Naive thymus-derived CD4-positive, alpha-beta T cell (primary cell): ENCODE measurements at regions not wholly inside any gene's neighbourhood (a gene's known extent, or its start where the extent isn't known, plus 50 kb on each side); places are given as distances from the start of the nearest gene placed in this dataset.

Experiments used
- ATAC-seq: fragments of 150-1000 bp; cut with Tn5 transposase; 2 replicates; pipeline ENCODE4 v1.10.0; 2021; ENCODE audit warnings: mild to moderate bottlenecking, moderate library complexity
- CTCF ChIA-PET: fragments of 350-600 bp; sonication (Branson Sonifier 250); formaldehyde crosslinking; loops from one replicate; lab custom pipeline; 2021; ENCODE audit warnings: antibody characterized with exemption; lab: Charles Lee
- POLR2A ChIA-PET: fragments of 350-600 bp; sonication (Branson Sonifier 250); formaldehyde crosslinking; loops from one replicate; lab custom pipeline; 2021; ENCODE audit warnings: antibody characterized with exemption, inconsistent platforms; lab: Charles Lee
- DNase-seq, 9 donors: peaks; one replicate each; pipeline versions ENCODE4 v3.0.0 to v3.0.0-alpha.2; 2020 to 2022; ENCODE audit warnings: mixed read lengths in 1 of 9
- H3K27ac ChIP-seq: one replicate; pipeline ENCODE4 v1.7.0; 2013; ENCODE audit warnings: mild to moderate bottlenecking, low read depth, low read length, moderate library complexity
- H3K27me3 ChIP-seq, 2 donors: one replicate each; pipeline ENCODE4 v1.7.0; 2013; ENCODE audit warnings: low read length in 2 of 2, mild to moderate bottlenecking in 2 of 2, moderate library complexity in 2 of 2; ENCODE audit not compliant: control insufficient read depth in 2 of 2, insufficient read depth in 2 of 2
- H3K36me3 ChIP-seq, 3 experiments: 1 replicate in 2 of 3; 2 replicates in 1 of 3; pipeline ENCODE4 v1.7.0; 2013; ENCODE audit warnings: low read length in 3 of 3, mild to moderate bottlenecking in 3 of 3, moderate library complexity in 1 of 3; ENCODE audit not compliant: insufficient read depth in 3 of 3, control insufficient read depth in 2 of 3
- H3K4me1 ChIP-seq, 2 donors: one replicate each; pipeline ENCODE4 v1.7.0; 2013; ENCODE audit warnings: low read length in 2 of 2, mild to moderate bottlenecking in 2 of 2, moderate library complexity in 1 of 2; ENCODE audit not compliant: control insufficient read depth in 2 of 2, insufficient read depth in 2 of 2
- H3K4me3 ChIP-seq: 2 replicates; pipeline ENCODE4 v1.7.0; 2013; ENCODE audit warnings: mild to moderate bottlenecking, low read length
- H3K9me3 ChIP-seq, 3 experiments: 1 replicate in 2 of 3; 2 replicates in 1 of 3; pipeline ENCODE4 v1.7.0; 2013; ENCODE audit warnings: low read length in 3 of 3; ENCODE audit not compliant: control insufficient read depth in 2 of 3
- H3K27ac Mint-ChIP-seq, 9 donors: one replicate each; pipeline ENCODE4 v1.8.0; 2020 to 2022; ENCODE audit warnings: mixed read lengths in 9 of 9, mild to moderate bottlenecking in 8 of 9, moderate library complexity in 5 of 9, inconsistent platforms in 2 of 9
- H3K27me3 Mint-ChIP-seq, 5 donors: one replicate each; pipeline ENCODE4 v1.8.0; 2021 to 2022; ENCODE audit warnings: mixed read lengths in 5 of 5, mild to moderate bottlenecking in 1 of 5
- H3K36me3 Mint-ChIP-seq, 5 donors: one replicate each; pipeline ENCODE4 v1.8.0; 2020 to 2022; ENCODE audit warnings: mixed read lengths in 5 of 5, mild to moderate bottlenecking in 3 of 5, inconsistent platforms in 1 of 5
- H3K4me1 Mint-ChIP-seq, 7 donors: one replicate each; pipeline ENCODE4 v1.8.0; 2020 to 2022; ENCODE audit warnings: mixed read lengths in 7 of 7, mild to moderate bottlenecking in 3 of 7, inconsistent platforms in 1 of 7
- H3K4me3 Mint-ChIP-seq, 10 donors: one replicate each; pipeline ENCODE4 v1.8.0; 2020 to 2022; ENCODE audit warnings: mild to moderate bottlenecking in 10 of 10, mixed read lengths in 10 of 10, moderate library complexity in 6 of 10, inconsistent platforms in 2 of 10
- H3K9me3 Mint-ChIP-seq, 11 donors: one replicate each; pipeline ENCODE4 v1.8.0; 2020 to 2022; ENCODE audit warnings: mixed read lengths in 11 of 11, mild to moderate bottlenecking in 4 of 11, inconsistent platforms in 1 of 11, moderate library complexity in 1 of 11
- intact Hi-C, 2 donors: fragments of 100-400 bp; cut with micrococcal nuclease; formaldehyde crosslinking; loops; one replicate each; pipeline ENCODE4 v1.15.1; 2023

- Histone ChIP-seq H3K4me3 (no peak overlapping the region), H3K4me1 (no peaks in the 10 kb centered on the region), H3K36me3 (no peaks in the 10 kb centered on the region), H3K9me3 (no peaks in the 10 kb centered on the region), H3K27ac (no peak overlapping the region), H3K27me3 (no peaks in the 10 kb centered on the region)
- ATAC-seq = no peak
- no peak overlapping the region for H3K27ac Mint-ChIP-seq
- POLR2A ChIA-PET = no interaction called here
- H3K9me3 Mint-ChIP-seq = no peaks in the 10 kb centered on the region
- CTCF ChIA-PET = no interaction called here
- H3K4me3 Mint-ChIP-seq = no peak overlapping the region
- no peaks in the 10 kb centered on the region for H3K36me3 Mint-ChIP-seq
- intact Hi-C loops = no loop called here
- no peak for DNase-seq
- no peaks in the 10 kb centered on the region for H3K4me1 Mint-ChIP-seq
- peaks cover 1 to 11% (median 4%) of the 10 kb centered on the region in 5 donors for H3K27me3 Mint-ChIP-seq
Measured at GRCh38 chr5:98637557-98637956, 135.9 kb upstream of the RGMB start.

DNA sequence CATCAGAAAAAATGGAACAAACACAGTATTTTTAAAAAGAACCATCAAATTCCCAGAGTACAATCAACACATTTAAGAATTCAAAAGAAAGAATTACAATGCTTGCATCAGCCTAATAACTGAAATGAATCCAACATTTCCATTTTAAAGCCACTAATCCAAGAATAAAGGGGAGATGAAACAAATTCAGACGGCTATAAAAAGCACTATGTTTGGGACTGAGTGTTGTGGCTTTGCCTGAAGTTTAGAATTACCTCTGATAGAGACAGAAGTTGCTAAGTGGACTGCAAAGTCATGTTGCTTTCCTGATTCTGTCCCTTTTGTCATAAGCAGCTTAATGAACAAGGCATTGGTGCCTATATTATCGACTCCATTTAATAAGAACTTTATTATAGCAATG lies 135.4 kb upstream of the RGMB start:
- Histone ChIP-seq H3K27me3 (no peaks in the 10 kb centered on the region), H3K4me3 (no peak overlapping the region), H3K36me3 (no peaks in the 10 kb centered on the region), H3K27ac (no peak overlapping the region), H3K4me1 (no peaks in the 10 kb centered on the region), H3K9me3 (no peaks in the 10 kb centered on the region)
- ATAC-seq (no peak), DNase-seq (no peak)
- intact Hi-C loops = no loop called here
- H3K27me3 Mint-ChIP-seq = peaks cover 1 to 10% (median 4%) of the 10 kb centered on the region in 5 donors
- no peaks in the 10 kb centered on the region for H3K4me1 Mint-ChIP-seq
- H3K27ac Mint-ChIP-seq = no peak overlapping the region
- H3K4me3 Mint-ChIP-seq = no peak overlapping the region
- no peaks in the 10 kb centered on the region for H3K36me3 Mint-ChIP-seq
- H3K9me3 Mint-ChIP-seq = no peaks in the 10 kb centered on the region
- CTCF ChIA-PET = no interaction called here
- POLR2A ChIA-PET = no interaction called here

GRCh38 chr5:98638701-98639100 lies 134.8 kb upstream of the RGMB start:
- H3K4me1 ChIP-seq = no peaks in the 10 kb centered on the region
- no peaks in the 10 kb centered on the region for H3K36me3 ChIP-seq
- Mint-ChIP-seq H3K4me3 (no peak overlapping the region), H3K27ac (no peak overlapping the region), H3K9me3 (no peaks in the 10 kb centered on the region), H3K36me3 (no peaks in the 10 kb centered on the region), H3K27me3 (peaks cover 0 to 8% (median 4%) of the 10 kb centered on the region in 5 donors), H3K4me1 (no peaks in the 10 kb centered on the region)
- ChIA-PET POLR2A (no interaction called here), CTCF (no interaction called here)
- no peak overlapping the region for H3K27ac ChIP-seq
- ATAC-seq (no peak), DNase-seq (no peak)
- H3K9me3 ChIP-seq = no peaks in the 10 kb centered on the region
- H3K4me3 ChIP-seq = no peak overlapping the region
- intact Hi-C loops = no loop called here
- no peaks in the 10 kb centered on the region for H3K27me3 ChIP-seq

DNA sequence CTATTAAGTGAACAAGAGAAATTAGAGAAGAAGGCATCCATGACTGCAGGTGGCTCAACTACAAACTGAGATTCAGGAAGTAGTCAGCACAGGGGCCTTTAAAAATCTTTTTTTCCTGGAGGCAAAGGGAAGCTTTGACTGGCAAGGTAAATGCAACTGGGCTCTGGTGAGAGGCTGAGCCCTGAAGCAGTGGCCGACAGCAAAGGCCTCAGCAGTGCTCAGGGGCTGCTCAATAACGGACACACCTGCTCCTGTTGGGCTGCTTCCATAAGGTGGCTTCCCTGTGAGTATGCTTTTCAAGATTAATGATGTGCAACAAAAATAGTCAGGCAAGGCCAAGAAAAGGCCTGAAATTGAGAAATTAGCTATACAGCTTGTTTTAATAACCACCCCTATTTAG lies 134.2 kb upstream of the RGMB start:
- ChIA-PET CTCF (interaction anchor here (0.7 kb wide), 1 partner anchor 45 kb away, joined by 3 read pairs; no protein-coding TSS in a partner anchor), POLR2A (no interaction called here)
- no peak for ATAC-seq
- H3K27ac Mint-ChIP-seq = no peak overlapping the region
- no peaks in the 10 kb centered on the region for H3K4me1 Mint-ChIP-seq
- H3K4me3 Mint-ChIP-seq = no peak overlapping the region
- no peaks in the 10 kb centered on the region for H3K36me3 ChIP-seq
- H3K4me3 ChIP-seq = no peak overlapping the region
- intact Hi-C loops = no loop called here
- no peaks in the 10 kb centered on the region for H3K27me3 ChIP-seq
- H3K9me3 Mint-ChIP-seq = no peaks in the 10 kb centered on the region
- no peak for DNase-seq
- no peaks in the 10 kb centered on the region for H3K4me1 ChIP-seq
- H3K9me3 ChIP-seq = no peaks in the 10 kb centered on the region
- H3K27me3 Mint-ChIP-seq = peaks cover 0 to 8% (median 4%) of the 10 kb centered on the region in 5 donors
- H3K36me3 Mint-ChIP-seq = no peaks in the 10 kb centered on the region
- no peak overlapping the region for H3K27ac ChIP-seq

DNA sequence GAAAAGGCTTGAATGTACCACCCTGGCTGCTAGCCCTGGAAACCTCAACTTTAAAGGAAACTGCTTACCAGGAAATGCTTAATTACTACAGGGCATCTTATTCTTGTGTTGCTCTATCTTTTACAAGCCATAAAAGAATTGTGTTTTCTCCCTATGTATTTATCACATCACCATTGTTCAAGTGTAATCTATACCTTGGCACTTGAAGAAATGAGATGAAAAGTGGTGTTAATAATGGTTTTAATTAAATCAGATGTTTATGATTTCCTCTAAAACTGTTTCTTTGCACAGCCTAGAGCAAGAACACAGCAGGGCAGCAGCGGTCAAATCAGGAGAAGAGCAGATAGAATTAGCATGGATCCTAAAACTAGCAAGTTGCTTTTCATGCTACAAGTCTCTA lies 131.8 kb upstream of the RGMB start:
- Histone ChIP-seq H3K4me3 (no peak overlapping the region), H3K9me3 (no peaks in the 10 kb centered on the region), H3K27me3 (no peaks in the 10 kb centered on the region), H3K36me3 (no peaks in the 10 kb centered on the region), H3K27ac (no peak overlapping the region), H3K4me1 (no peaks in the 10 kb centered on the region)
- Mint-ChIP-seq H3K9me3 (no peaks in the 10 kb centered on the region), H3K4me1 (no peaks in the 10 kb centered on the region), H3K4me3 (no peak overlapping the region), H3K36me3 (no peaks in the 10 kb centered on the region), H3K27me3 (peaks cover 0 to 9% (median 5%) of the 10 kb centered on the region in 5 donors), H3K27ac (no peak overlapping the region)
- ChIA-PET CTCF (no interaction called here), POLR2A (no interaction called here)
- DNase-seq (no peak), ATAC-seq (no peak)
- intact Hi-C loops = no loop called here

DNA sequence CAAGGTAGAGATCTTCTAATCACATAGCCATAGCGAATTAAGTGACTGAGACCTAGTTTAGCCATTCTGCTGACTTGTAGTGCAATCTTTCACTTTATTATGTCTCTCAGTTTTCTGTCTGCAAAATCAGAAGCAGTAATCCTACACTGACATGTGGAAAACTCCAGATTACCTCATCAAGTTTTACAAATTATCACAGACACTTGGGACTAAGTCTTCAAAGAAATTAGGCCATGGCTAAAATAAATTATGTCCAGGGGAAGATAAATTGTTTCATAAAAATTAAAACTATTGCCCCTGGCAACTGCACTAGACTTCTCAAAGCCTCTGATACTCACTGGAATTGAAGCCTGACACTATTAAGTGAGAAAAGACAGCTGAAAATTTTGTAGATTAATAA lies 129.9 kb upstream of the RGMB start:
- peaks cover 0 to 12% (median 4%) of the 10 kb centered on the region in 5 donors for H3K27me3 Mint-ChIP-seq
- ATAC-seq = no peak
- no peaks in the 10 kb centered on the region for H3K4me1 ChIP-seq
- no peaks in the 10 kb centered on the region for H3K4me1 Mint-ChIP-seq
- no peak overlapping the region for H3K27ac ChIP-seq
- no peak overlapping the region for H3K27ac Mint-ChIP-seq
- no peaks in the 10 kb centered on the region for H3K9me3 Mint-ChIP-seq
- ChIA-PET POLR2A (no interaction called here), CTCF (no interaction called here)
- no peak overlapping the region for H3K4me3 Mint-ChIP-seq
- intact Hi-C loops = no loop called here
- no peaks in the 10 kb centered on the region for H3K27me3 ChIP-seq
- no peaks in the 10 kb centered on the region for H3K36me3 Mint-ChIP-seq
- no peak overlapping the region for H3K4me3 ChIP-seq
- DNase-seq = no peak
- H3K36me3 ChIP-seq = no peaks in the 10 kb centered on the region
- no peaks in the 10 kb centered on the region for H3K9me3 ChIP-seq

DNA sequence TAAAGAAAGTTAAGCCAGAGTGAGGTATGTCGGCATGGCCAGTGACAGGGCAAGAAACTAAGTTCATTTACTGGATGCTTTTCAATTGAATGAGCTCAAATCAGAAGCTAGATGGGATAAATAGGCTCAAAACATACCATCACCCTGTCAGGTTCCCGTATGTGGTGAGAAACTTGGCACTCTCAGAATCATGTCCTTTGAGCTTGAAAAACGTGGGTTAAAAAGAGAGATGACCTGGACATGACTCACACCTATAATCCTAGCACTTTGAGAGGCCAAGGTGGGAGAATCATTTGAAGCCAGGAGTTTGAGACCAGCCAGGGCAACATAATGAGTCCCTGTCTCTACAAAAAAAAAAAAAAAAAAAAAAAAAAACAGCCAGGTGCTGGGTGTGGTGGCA lies 121.7 kb upstream of the RGMB start:
- CTCF ChIA-PET = no interaction called here
- no peak overlapping the region for H3K4me3 ChIP-seq
- DNase-seq = no peak
- H3K9me3 ChIP-seq = no peaks in the 10 kb centered on the region
- Mint-ChIP-seq H3K27me3 (peaks cover 0 to 18% (median 0%) of the 10 kb centered on the region in 5 donors), H3K4me1 (no peaks in the 10 kb centered on the region), H3K4me3 (no peak overlapping the region), H3K27ac (no peak overlapping the region), H3K9me3 (peaks cover 0 to 4% (median 0%) of the 10 kb centered on the region in 11 donors), H3K36me3 (no peaks in the 10 kb centered on the region)
- no peaks in the 10 kb centered on the region for H3K36me3 ChIP-seq
- H3K4me1 ChIP-seq = no peaks in the 10 kb centered on the region
- intact Hi-C loops = no loop called here
- no peak for ATAC-seq
- H3K27me3 ChIP-seq = no peaks in the 10 kb centered on the region
- POLR2A ChIA-PET = no interaction called here
- H3K27ac ChIP-seq = no peak overlapping the region
